ENCODE measurements at regions not wholly inside any gene's neighbourhood (a gene's known extent, or its start where the extent isn't known, plus 50 kb on each side); places are given as distances from the start of the nearest gene placed in this dataset.

DNA sequence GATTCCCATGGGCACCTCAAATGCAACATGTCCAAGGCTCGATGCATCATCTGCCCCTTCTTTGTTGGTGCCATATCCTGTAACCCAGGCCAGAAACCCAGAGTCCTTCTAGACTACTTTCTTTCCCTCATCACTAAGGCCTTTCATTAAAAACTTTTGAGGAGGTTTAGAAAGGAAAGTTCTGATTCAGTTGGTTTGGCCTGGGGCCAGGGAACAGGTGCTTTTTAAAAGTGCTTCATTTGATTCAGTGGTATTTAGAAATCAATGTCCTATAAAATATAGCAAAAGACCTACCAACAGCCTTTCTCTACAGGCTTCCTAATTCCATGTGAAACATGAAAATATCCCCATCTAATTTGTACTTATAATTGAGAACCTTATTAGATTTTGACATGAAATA, 341.9 kb upstream of the RORA start:
- Histone ChIP-seq H3K4me2 (ENCODE audit: insufficient read depth, low read length) (no peak overlapping the region), H3K4me1 (ENCODE audit: control insufficient read depth, extremely low read depth, insufficient read depth, low read length) (no peaks in the 10 kb centered on the region), H2AFZ (ENCODE audit: low read depth, low read length) (no peak overlapping the region), H3K27me3 (ENCODE audit: control insufficient read depth in 2 of 2, insufficient read depth in 2 of 2, low read length in 2 of 2) (no peaks in the 10 kb centered on the region), H4K20me1 (replicated peaks; ENCODE audit: control insufficient read depth, extremely low read depth, insufficient read depth, low read length) (no peaks in the 10 kb centered on the region), H3K36me3 (ENCODE audit: control insufficient read depth in 2 of 2, extremely low read depth in 1 of 2, insufficient read depth in 2 of 2, low read length in 2 of 2) (no peaks in the 10 kb centered on the region), H3K4me3 (replicated peaks in 1 of 3; ENCODE audit: insufficient read depth in 1 of 3, low read depth in 1 of 3, low read length in 3 of 3) (no peak overlapping the region), H3K9ac (replicated peaks; ENCODE audit: extremely low read depth, insufficient read depth, low read length) (no peak overlapping the region), H3K79me2 (ENCODE audit: control insufficient read depth, insufficient read depth, low read length) (no peaks in the 10 kb centered on the region), H3K27ac (ENCODE audit: insufficient read depth, low read depth, low read length) (no peak overlapping the region), H3K9me3 (replicated peaks; ENCODE audit: control insufficient read depth, insufficient read depth, low read length) (no peaks in the 10 kb centered on the region), H3K9me1 (replicated peaks; ENCODE audit: control insufficient read depth, extremely low read depth, insufficient read depth, low read length) (no peaks in the 10 kb centered on the region)
- TF ChIP-seq GATA2 (IDR thresholded peaks at IDR 0.05; ENCODE audit: insufficient read depth, insufficient read length, low read depth, low read length): no peak
- TF ChIP-seq EZH2 (IDR thresholded peaks at IDR 0.05; ENCODE audit: borderline replicate concordance, low read depth, low read length, severe bottlenecking): no peak
- TF ChIP-seq FOS (IDR thresholded peaks at IDR 0.05; ENCODE audit: borderline replicate concordance, insufficient read depth, low read length): no peak
- TF ChIP-seq, protein P1, sequence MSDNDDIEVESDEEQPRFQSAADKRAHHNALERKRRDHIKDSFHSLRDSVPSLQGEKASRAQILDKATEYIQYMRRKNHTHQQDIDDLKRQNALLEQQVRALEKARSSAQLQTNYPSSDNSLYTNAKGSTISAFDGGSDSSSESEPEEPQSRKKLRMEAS (IDR thresholded peaks at IDR 0.05; ENCODE audit: insufficient read depth, insufficient read length): no peak
- TF ChIP-seq, protein P2, sequence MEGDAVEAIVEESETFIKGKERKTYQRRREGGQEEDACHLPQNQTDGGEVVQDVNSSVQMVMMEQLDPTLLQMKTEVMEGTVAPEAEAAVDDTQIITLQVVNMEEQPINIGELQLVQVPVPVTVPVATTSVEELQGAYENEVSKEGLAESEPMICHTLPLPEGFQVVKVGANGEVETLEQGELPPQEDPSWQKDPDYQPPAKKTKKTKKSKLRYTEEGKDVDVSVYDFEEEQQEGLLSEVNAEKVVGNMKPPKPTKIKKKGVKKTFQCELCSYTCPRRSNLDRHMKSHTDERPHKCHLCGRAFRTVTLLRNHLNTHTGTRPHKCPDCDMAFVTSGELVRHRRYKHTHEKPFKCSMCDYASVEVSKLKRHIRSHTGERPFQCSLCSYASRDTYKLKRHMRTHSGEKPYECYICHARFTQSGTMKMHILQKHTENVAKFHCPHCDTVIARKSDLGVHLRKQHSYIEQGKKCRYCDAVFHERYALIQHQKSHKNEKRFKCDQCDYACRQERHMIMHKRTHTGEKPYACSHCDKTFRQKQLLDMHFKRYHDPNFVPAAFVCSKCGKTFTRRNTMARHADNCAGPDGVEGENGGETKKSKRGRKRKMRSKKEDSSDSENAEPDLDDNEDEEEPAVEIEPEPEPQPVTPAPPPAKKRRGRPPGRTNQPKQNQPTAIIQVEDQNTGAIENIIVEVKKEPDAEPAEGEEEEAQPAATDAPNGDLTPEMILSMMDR (IDR thresholded peaks at IDR 0.05; ENCODE audit: extremely low read depth in 1 of 2, insufficient read depth in 1 of 2, low read depth in 1 of 2, low read length in 2 of 2): no peak
- TF ChIP-seq MYC (IDR thresholded peaks at IDR 0.05; ENCODE audit: low read depth, low read length): no peak
- no peak for TF ChIP-seq JUN (IDR thresholded peaks at IDR 0.05; ENCODE audit: borderline replicate concordance, insufficient read depth, insufficient read length, low read depth)
- no peak for TF ChIP-seq POLR2AphosphoS5 (IDR thresholded peaks at IDR 0.05; ENCODE audit: insufficient read depth, low read depth, low read length)
- TF ChIP-seq POLR2A (IDR thresholded peaks at IDR 0.05; ENCODE audit: low read depth, low read length): no peak
- ChIA-PET CTCF (no interaction called here), POLR2A (no interaction called here)
- intact Hi-C loops (cut with micrococcal nuclease) (no loop called here), dilution Hi-C loops (cut with MboI; ENCODE audit: extremely low pct_ligation_motif_present, low sequenced_read_pairs) (no loop called here)
- DNase-seq (ENCODE audit: low read depth, low spot score) (no peak), FAIRE-seq (no peak)
- BruUV-seq (replicated peaks): no TSS peak
